ENCODE measurements at regions not wholly inside any gene's neighbourhood (a gene's known extent, or its start where the extent isn't known, plus 50 kb on each side); places are given as distances from the start of the nearest gene placed in this dataset.

DNA sequence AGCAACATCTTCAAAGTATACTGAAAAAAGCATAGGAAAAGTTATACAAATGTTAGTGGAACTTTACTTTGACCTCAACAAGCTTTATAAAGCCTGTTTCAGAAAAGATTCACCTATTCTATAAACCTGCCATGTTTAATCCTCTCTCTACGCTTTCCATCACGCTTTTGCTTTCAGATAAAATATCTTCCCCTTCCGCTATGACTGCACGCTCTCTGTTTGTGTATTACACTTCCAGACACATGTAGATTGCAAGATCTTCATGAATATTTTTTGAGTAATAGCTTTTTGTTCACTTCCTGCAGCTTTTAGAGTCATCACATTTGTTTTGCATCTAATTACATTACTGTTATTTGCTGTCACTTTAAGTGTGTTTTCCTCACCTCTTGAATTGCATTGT lies 271.4 kb downstream of the RASSF9 start:
- TF ChIP-seq POLR2AphosphoS5 (IDR thresholded peaks at IDR 0.05) (no peak), POLR2A (IDR thresholded peaks at IDR 0.05; ENCODE audit: low read depth) (no peak), CTCF (IDR thresholded peaks at IDR 0.05) (no peak)

All from esophagus muscularis mucosa (tissue), 3 donors.